HL-60 (cell line): ENCODE measurements at regions not wholly inside any gene's neighbourhood (a gene's known extent, or its start where the extent isn't known, plus 50 kb on each side); places are given as distances from the start of the nearest gene placed in this dataset.

Experiments used
- GABPA ChIP-seq: IDR thresholded peaks from 2 replicates; pipeline ENCODE4 v1.6.1; 2012; ENCODE audit warnings: low read depth
- POLR2AphosphoS5 ChIP-seq: IDR thresholded peaks from 2 replicates; pipeline ENCODE4 v1.6.1; 2012; ENCODE audit warnings: low read depth
- TF ChIP-seq, protein P1 (sequence below): IDR thresholded peaks from one replicate; pipeline ENCODE4 v1.5.1; 2011; ENCODE audit warnings: low read length, control low read depth, inconsistent platforms; ENCODE audit not compliant: insufficient read depth
- TF ChIP-seq, protein P2 (sequence below): IDR thresholded peaks from 2 replicates; pipeline ENCODE4 v1.6.1; 2012; ENCODE audit warnings: low read depth; ENCODE audit not compliant: insufficient replicate concordance

DNA sequence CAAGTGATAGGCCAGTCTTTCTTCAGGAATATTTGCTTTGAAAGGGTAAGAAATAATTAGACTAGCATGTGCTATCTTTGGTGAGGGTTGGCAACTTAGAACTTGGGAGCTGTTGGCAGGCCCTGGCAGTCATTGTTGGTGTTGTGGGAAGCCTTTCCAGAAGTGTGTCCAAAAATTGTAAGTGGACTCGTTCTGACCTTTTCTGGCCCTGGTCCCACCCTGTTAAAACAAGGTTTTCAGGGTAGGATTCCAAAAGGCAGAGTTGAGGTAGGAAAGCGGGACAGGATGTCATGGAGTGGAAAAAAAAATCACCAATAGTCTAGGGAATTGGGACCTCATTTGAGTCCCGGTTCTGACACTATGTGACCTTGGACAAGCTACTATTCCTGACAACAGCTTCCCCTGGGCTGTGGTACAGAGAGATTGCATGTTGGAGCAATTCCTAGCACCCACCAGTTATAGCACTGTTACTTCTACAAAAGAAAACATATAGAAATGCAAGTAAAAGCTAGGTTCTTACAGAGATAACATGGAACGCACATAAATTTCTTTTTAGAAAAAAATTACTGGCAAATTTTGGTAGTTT is 299.3 kb upstream of the DDI1 start:
- TF ChIP-seq, protein P1, sequence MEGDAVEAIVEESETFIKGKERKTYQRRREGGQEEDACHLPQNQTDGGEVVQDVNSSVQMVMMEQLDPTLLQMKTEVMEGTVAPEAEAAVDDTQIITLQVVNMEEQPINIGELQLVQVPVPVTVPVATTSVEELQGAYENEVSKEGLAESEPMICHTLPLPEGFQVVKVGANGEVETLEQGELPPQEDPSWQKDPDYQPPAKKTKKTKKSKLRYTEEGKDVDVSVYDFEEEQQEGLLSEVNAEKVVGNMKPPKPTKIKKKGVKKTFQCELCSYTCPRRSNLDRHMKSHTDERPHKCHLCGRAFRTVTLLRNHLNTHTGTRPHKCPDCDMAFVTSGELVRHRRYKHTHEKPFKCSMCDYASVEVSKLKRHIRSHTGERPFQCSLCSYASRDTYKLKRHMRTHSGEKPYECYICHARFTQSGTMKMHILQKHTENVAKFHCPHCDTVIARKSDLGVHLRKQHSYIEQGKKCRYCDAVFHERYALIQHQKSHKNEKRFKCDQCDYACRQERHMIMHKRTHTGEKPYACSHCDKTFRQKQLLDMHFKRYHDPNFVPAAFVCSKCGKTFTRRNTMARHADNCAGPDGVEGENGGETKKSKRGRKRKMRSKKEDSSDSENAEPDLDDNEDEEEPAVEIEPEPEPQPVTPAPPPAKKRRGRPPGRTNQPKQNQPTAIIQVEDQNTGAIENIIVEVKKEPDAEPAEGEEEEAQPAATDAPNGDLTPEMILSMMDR, result no peak
- TF ChIP-seq, protein P2, sequence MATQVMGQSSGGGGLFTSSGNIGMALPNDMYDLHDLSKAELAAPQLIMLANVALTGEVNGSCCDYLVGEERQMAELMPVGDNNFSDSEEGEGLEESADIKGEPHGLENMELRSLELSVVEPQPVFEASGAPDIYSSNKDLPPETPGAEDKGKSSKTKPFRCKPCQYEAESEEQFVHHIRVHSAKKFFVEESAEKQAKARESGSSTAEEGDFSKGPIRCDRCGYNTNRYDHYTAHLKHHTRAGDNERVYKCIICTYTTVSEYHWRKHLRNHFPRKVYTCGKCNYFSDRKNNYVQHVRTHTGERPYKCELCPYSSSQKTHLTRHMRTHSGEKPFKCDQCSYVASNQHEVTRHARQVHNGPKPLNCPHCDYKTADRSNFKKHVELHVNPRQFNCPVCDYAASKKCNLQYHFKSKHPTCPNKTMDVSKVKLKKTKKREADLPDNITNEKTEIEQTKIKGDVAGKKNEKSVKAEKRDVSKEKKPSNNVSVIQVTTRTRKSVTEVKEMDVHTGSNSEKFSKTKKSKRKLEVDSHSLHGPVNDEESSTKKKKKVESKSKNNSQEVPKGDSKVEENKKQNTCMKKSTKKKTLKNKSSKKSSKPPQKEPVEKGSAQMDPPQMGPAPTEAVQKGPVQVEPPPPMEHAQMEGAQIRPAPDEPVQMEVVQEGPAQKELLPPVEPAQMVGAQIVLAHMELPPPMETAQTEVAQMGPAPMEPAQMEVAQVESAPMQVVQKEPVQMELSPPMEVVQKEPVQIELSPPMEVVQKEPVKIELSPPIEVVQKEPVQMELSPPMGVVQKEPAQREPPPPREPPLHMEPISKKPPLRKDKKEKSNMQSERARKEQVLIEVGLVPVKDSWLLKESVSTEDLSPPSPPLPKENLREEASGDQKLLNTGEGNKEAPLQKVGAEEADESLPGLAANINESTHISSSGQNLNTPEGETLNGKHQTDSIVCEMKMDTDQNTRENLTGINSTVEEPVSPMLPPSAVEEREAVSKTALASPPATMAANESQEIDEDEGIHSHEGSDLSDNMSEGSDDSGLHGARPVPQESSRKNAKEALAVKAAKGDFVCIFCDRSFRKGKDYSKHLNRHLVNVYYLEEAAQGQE, result no peak
- TF ChIP-seq GABPA (no peak), POLR2AphosphoS5 (no peak)
